ENCODE measurements at regions not wholly inside any gene's neighbourhood (a gene's known extent, or its start where the extent isn't known, plus 50 kb on each side); places are given as distances from the start of the nearest gene placed in this dataset.

- TF ChIP-seq POLR2A (IDR thresholded peaks at IDR 0.05) (no peak), CTCF (IDR thresholded peaks at IDR 0.05) (no peak)
These were observed 454.4 kb downstream of the MAFB start for GRCh38 chr20:40234593-40234992.

All from tibial nerve (tissue), 3 donors.